SK-N-SH treated with all-trans-retinoic acid at 6 μM for 48 hours (cell line): ENCODE measurements at regions not wholly inside any gene's neighbourhood (a gene's known extent, or its start where the extent isn't known, plus 50 kb on each side); places are given as distances from the start of the nearest gene placed in this dataset.

Source experiments
- ATAC-seq: fragments of 200-7000 bp; cut with Tn5 transposase; 3 replicates; pipeline ENCODE4 v1.9.1; 2020; ENCODE audit warnings: mild to moderate bottlenecking, moderate library complexity
- ARNTL ChIP-seq: fragments of 450-650 bp; formaldehyde crosslinking; IDR thresholded peaks from 2 replicates; pipeline ENCODE4 v1.5.0; 2020; ENCODE audit warnings: low read depth, mild to moderate bottlenecking, moderate library complexity, borderline replicate concordance
- BACH2 ChIP-seq: fragments of 250-450 bp; sonication (Bioruptor Pico); IDR thresholded peaks from 2 replicates; pipeline ENCODE4 v1.9.0; 2021; ENCODE audit warnings: mild to moderate bottlenecking, borderline replicate concordance
- CSDC2 ChIP-seq: fragments of 250-450 bp; sonication (Bioruptor Pico); IDR thresholded peaks from 2 replicates; pipeline ENCODE4 v1.5.0; 2020; ENCODE audit warnings: mild to moderate bottlenecking, moderate library complexity
- ESRRG ChIP-seq: fragments of 250-450 bp; sonication (Bioruptor Pico); IDR thresholded peaks from 2 replicates; pipeline ENCODE4 v1.6.1; 2021; ENCODE audit warnings: mild to moderate bottlenecking
- GLIS3 ChIP-seq: fragments of 250-450 bp; sonication (Bioruptor Pico); IDR thresholded peaks from 2 replicates; pipeline ENCODE4 v1.5.0; 2020; ENCODE audit warnings: mild to moderate bottlenecking, moderate library complexity
- ISL1 ChIP-seq: fragments of 250-450 bp; sonication (Bioruptor Pico); IDR thresholded peaks from 2 replicates; pipeline ENCODE4 v2.1.2; 2022; ENCODE audit warnings: mild to moderate bottlenecking, moderate library complexity
- OSR1 ChIP-seq: fragments of 250-450 bp; sonication (Bioruptor Pico); IDR thresholded peaks from 2 replicates; pipeline ENCODE4 v1.8.0; 2022; ENCODE audit warnings: moderate library complexity, mild to moderate bottlenecking, inconsistent platforms
- PPARA ChIP-seq: fragments of 250-450 bp; sonication (Bioruptor Pico); IDR thresholded peaks from 2 replicates; pipeline ENCODE4 v1.5.0; 2020; ENCODE audit warnings: mild to moderate bottlenecking, borderline replicate concordance
- TOX ChIP-seq: fragments of 250-450 bp; sonication (Bioruptor Pico); IDR thresholded peaks from 2 replicates; pipeline ENCODE4 v1.8.0; 2021; ENCODE audit warnings: mild to moderate bottlenecking, moderate library complexity, borderline replicate concordance
- ZFP3 ChIP-seq: fragments of 250-450 bp; sonication (Bioruptor Pico); IDR thresholded peaks from 2 replicates; pipeline ENCODE4 v1.5.0; 2020; ENCODE audit warnings: mild to moderate bottlenecking, moderate library complexity
- ZFP30 ChIP-seq: fragments of 450-650 bp; formaldehyde crosslinking; IDR thresholded peaks from 2 replicates; pipeline ENCODE4 v1.5.0; 2022; ENCODE audit warnings: mild to moderate bottlenecking, moderate library complexity
- ZNF70 ChIP-seq: fragments of 450-650 bp; formaldehyde crosslinking; IDR thresholded peaks from 2 replicates; pipeline ENCODE4 v1.5.0; 2020; ENCODE audit warnings: mild to moderate bottlenecking, moderate library complexity
- ZNF8 ChIP-seq: fragments of 450-650 bp; formaldehyde crosslinking; IDR thresholded peaks from 2 replicates; pipeline ENCODE4 v1.5.0; 2020; ENCODE audit warnings: mild to moderate bottlenecking, moderate library complexity
- TF ChIP-seq, protein P1 (sequence below): fragments of 250-450 bp; sonication (Bioruptor Pico); IDR thresholded peaks from 2 replicates; pipeline ENCODE4 v1.8.0; 2021; ENCODE audit warnings: low read depth, mild to moderate bottlenecking, moderate library complexity, borderline replicate concordance
- TF ChIP-seq, protein P2 (sequence below): fragments of 250-450 bp; sonication (Bioruptor Pico); IDR thresholded peaks from 2 replicates; pipeline ENCODE4 v1.5.1; 2021; ENCODE audit warnings: mild to moderate bottlenecking, moderate library complexity
- TF ChIP-seq, protein P3 (sequence below): fragments of 250-450 bp; sonication (Bioruptor Pico); IDR thresholded peaks from 2 replicates; pipeline ENCODE4 v1.5.0; 2020; ENCODE audit warnings: mild to moderate bottlenecking, moderate library complexity
- TF ChIP-seq, protein P4 (sequence below): fragments of 250-450 bp; sonication (Bioruptor Pico); IDR thresholded peaks from 2 replicates; pipeline ENCODE4 v1.8.0; 2020; ENCODE audit warnings: mild to moderate bottlenecking, moderate library complexity, borderline replicate concordance
- TF ChIP-seq, protein P5 (sequence below): fragments of 250-450 bp; sonication (Bioruptor Pico); IDR thresholded peaks from 2 replicates; pipeline ENCODE4 v1.5.1; 2020; ENCODE audit warnings: low read depth, mild to moderate bottlenecking, moderate library complexity

DNA sequence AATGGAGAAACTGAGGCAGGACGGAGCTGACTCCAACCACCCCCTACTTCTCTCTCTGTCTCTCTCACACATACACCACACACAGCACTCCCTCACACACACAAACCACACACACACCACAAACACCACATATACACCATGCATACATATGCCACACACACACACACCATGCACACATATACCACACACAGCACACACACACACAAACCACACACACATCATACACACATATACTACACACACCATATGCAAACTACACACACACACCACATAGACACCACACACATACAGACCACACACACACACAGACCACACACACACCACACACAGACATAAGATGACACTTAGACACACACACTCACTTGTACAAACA is 94.3 kb downstream of the RIPK4 start:
- ATAC-seq: no peak
- no peak for TF ChIP-seq GLIS3 (CRISPR knock-in tag)
- TF ChIP-seq ISL1 (CRISPR knock-in tag): no peak
- TF ChIP-seq, protein P1, sequence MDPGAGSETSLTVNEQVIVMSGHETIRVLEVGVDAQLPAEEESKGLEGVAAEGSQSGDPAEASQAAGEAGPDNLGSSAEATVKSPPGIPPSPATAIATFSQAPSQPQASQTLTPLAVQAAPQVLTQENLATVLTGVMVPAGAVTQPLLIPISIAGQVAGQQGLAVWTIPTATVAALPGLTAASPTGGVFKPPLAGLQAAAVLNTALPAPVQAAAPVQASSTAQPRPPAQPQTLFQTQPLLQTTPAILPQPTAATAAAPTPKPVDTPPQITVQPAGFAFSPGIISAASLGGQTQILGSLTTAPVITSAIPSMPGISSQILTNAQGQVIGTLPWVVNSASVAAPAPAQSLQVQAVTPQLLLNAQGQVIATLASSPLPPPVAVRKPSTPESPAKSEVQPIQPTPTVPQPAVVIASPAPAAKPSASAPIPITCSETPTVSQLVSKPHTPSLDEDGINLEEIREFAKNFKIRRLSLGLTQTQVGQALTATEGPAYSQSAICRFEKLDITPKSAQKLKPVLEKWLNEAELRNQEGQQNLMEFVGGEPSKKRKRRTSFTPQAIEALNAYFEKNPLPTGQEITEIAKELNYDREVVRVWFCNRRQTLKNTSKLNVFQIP (CRISPR knock-in tag): no peak
- TF ChIP-seq, protein P2, sequence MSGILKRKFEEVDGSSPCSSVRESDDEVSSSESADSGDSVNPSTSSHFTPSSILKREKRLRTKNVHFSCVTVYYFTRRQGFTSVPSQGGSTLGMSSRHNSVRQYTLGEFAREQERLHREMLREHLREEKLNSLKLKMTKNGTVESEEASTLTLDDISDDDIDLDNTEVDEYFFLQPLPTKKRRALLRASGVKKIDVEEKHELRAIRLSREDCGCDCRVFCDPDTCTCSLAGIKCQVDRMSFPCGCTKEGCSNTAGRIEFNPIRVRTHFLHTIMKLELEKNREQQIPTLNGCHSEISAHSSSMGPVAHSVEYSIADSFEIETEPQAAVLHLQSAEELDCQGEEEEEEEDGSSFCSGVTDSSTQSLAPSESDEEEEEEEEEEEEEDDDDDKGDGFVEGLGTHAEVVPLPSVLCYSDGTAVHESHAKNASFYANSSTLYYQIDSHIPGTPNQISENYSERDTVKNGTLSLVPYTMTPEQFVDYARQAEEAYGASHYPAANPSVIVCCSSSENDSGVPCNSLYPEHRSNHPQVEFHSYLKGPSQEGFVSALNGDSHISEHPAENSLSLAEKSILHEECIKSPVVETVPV (CRISPR knock-in tag): no peak
- TF ChIP-seq BACH2 (CRISPR knock-in tag): no peak
- TF ChIP-seq ZNF8 (CRISPR knock-in tag): no peak
- TF ChIP-seq, protein P3, sequence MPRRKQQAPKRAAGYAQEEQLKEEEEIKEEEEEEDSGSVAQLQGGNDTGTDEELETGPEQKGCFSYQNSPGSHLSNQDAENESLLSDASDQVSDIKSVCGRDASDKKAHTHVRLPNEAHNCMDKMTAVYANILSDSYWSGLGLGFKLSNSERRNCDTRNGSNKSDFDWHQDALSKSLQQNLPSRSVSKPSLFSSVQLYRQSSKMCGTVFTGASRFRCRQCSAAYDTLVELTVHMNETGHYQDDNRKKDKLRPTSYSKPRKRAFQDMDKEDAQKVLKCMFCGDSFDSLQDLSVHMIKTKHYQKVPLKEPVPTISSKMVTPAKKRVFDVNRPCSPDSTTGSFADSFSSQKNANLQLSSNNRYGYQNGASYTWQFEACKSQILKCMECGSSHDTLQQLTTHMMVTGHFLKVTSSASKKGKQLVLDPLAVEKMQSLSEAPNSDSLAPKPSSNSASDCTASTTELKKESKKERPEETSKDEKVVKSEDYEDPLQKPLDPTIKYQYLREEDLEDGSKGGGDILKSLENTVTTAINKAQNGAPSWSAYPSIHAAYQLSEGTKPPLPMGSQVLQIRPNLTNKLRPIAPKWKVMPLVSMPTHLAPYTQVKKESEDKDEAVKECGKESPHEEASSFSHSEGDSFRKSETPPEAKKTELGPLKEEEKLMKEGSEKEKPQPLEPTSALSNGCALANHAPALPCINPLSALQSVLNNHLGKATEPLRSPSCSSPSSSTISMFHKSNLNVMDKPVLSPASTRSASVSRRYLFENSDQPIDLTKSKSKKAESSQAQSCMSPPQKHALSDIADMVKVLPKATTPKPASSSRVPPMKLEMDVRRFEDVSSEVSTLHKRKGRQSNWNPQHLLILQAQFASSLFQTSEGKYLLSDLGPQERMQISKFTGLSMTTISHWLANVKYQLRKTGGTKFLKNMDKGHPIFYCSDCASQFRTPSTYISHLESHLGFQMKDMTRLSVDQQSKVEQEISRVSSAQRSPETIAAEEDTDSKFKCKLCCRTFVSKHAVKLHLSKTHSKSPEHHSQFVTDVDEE (CRISPR knock-in tag): no peak
- no peak for TF ChIP-seq OSR1
- no peak for TF ChIP-seq TOX
- TF ChIP-seq, all 23 proteins: peak for 0

DNA sequence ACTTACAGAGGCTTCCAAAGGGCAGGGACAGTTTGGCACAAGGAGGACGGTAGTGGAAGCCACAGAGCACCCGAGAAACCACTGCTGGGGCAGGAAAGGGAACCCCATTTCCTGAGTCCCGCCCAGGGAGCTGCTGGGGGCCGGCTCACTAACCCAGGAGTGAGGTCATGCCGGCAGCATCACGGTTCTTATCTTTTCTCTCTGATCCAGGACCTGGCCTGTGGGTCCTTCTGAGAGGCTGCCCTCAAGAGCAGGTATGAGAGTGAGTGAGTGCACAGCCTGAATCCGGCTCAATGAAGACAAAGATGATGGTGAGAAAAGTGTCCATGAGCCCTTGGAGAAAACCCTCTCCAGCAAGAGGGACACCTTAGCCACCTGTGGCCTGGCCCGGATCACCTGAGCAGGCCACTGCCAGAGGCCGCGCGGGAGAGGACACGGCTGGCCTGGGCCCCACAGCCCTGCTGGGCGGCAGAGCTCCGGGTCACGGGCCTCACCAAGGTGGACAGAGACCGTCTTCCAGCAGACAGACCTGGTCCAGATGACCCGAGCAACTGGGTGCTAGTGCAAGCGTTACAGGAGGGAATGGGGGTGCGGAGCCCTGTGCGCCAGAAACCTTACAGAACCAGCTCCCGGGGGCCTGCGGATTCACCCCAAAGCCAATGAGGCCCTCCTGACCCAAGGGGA is 94.9 kb downstream of the RIPK4 start:
- TF ChIP-seq CSDC2 (CRISPR knock-in tag): no peak
- no peak for TF ChIP-seq ZFP30 (CRISPR knock-in tag)
- no peak for TF ChIP-seq ESRRG (CRISPR knock-in tag)
- no peak for TF ChIP-seq ISL1 (CRISPR knock-in tag)
- TF ChIP-seq GLIS3 (CRISPR knock-in tag): no peak
- TF ChIP-seq PPARA (CRISPR knock-in tag): no peak
- TF ChIP-seq, protein P4, sequence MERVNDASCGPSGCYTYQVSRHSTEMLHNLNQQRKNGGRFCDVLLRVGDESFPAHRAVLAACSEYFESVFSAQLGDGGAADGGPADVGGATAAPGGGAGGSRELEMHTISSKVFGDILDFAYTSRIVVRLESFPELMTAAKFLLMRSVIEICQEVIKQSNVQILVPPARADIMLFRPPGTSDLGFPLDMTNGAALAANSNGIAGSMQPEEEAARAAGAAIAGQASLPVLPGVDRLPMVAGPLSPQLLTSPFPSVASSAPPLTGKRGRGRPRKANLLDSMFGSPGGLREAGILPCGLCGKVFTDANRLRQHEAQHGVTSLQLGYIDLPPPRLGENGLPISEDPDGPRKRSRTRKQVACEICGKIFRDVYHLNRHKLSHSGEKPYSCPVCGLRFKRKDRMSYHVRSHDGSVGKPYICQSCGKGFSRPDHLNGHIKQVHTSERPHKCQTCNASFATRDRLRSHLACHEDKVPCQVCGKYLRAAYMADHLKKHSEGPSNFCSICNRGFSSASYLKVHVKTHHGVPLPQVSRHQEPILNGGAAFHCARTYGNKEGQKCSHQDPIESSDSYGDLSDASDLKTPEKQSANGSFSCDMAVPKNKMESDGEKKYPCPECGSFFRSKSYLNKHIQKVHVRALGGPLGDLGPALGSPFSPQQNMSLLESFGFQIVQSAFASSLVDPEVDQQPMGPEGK (CRISPR knock-in tag): no peak
- TF ChIP-seq, protein P3 (CRISPR knock-in tag): no peak
- no peak for TF ChIP-seq TOX
- ATAC-seq: no peak; the same call in 2 of the 3 replicates

DNA sequence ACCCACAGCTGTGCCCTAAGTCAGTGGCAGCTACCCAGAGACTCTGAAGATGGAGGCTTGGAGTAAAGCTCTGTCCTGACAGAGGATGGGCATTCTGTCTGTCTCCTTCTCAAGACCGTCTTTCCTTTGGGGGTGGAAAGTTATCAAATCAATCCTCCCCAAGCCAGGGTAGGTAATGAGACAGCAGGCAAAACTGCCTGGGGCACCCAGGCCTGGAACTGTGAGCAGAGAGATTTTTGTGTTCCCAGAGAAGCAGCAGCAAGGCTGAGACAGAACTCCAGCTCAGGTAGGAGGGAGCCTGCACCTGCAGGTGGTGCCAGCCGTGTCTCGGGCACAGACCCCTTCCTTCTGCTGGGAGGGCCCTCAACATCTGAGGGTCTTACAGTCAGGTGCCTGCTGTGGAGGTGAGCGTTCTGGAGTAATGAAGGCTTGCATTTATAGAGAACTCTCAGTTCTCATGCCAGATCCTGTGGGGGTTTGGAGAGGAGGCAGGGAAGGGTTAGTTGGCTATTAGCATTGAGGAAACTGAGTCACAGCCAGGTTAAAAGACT is 95.6 kb downstream of the RIPK4 start:
- ATAC-seq: no peak
- TF ChIP-seq ARNTL (CRISPR knock-in tag): no peak
- TF ChIP-seq ZFP3 (CRISPR knock-in tag): no peak
- no peak for TF ChIP-seq BACH2 (CRISPR knock-in tag)
- no peak for TF ChIP-seq ESRRG (CRISPR knock-in tag)
- TF ChIP-seq, protein P2 (CRISPR knock-in tag): no peak
- TF ChIP-seq, protein P3 (CRISPR knock-in tag): no peak
- no peak for TF ChIP-seq ZNF70 (CRISPR knock-in tag)
- TF ChIP-seq CSDC2 (CRISPR knock-in tag): no peak
- TF ChIP-seq, protein P5, sequence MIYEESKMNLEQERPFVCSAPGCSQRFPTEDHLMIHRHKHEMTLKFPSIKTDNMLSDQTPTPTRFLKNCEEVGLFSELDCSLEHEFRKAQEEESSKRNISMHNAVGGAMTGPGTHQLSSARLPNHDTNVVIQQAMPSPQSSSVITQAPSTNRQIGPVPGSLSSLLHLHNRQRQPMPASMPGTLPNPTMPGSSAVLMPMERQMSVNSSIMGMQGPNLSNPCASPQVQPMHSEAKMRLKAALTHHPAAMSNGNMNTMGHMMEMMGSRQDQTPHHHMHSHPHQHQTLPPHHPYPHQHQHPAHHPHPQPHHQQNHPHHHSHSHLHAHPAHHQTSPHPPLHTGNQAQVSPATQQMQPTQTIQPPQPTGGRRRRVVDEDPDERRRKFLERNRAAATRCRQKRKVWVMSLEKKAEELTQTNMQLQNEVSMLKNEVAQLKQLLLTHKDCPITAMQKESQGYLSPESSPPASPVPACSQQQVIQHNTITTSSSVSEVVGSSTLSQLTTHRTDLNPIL (CRISPR knock-in tag): no peak
- no peak for TF ChIP-seq ZFP30 (CRISPR knock-in tag)
